ENCODE measurements at regions not wholly inside any gene's neighbourhood (a gene's known extent, or its start where the extent isn't known, plus 50 kb on each side); places are given as distances from the start of the nearest gene placed in this dataset.

- no peak for TF ChIP-seq CTCF (IDR thresholded peaks at IDR 0.05)
- no peak for TF ChIP-seq POLR2A (IDR thresholded peaks at IDR 0.05)
- TF ChIP-seq EP300 (IDR thresholded peaks at IDR 0.05) = no peak
- no peak for TF ChIP-seq POLR2AphosphoS5 (IDR thresholded peaks at IDR 0.05)
These were observed 155.6 kb downstream of the TTC32 start for GRCh38 chr2:19746137-19746600.

All from upper lobe of left lung (tissue), 4 donors.